Testis (tissue), 2 donors: ENCODE measurements at regions not wholly inside any gene's neighbourhood (a gene's known extent, or its start where the extent isn't known, plus 50 kb on each side); places are given as distances from the start of the nearest gene placed in this dataset.

Experiments
- DNase-seq: peaks from one replicate; pipeline ENCODE4 v3.0.0-alpha.2; 2019
- H3K27ac ChIP-seq, 2 donors: fragments of 200-600 bp; sonication (generic); one replicate each; pipeline ENCODE4 v1.5.1; 2019
- H3K27me3 ChIP-seq: fragments of 200-600 bp; sonication (generic); one replicate; pipeline ENCODE4 v1.5.1; 2019
- H3K36me3 ChIP-seq: fragments of 200-600 bp; sonication (generic); one replicate; pipeline ENCODE4 v1.5.1; 2017; ENCODE audit warnings: low read depth; ENCODE audit errors: missing control alignments
- H3K4me1 ChIP-seq: fragments of 200-600 bp; sonication (generic); one replicate; pipeline ENCODE4 v1.5.1; 2019
- H3K4me3 ChIP-seq, 2 donors: fragments of 200-600 bp; sonication (generic); one replicate each; pipeline ENCODE4 v1.5.1; 2017 to 2019
- H3K9me3 ChIP-seq: fragments of 200-600 bp; sonication (generic); one replicate; pipeline ENCODE4 v1.5.1; 2017
- POLR2A ChIP-seq: fragments of 450-650 bp; IDR thresholded peaks from one replicate; pipeline ENCODE4 v1.6.1; 2017; ENCODE audit warnings: antibody characterized with exemption, mild to moderate bottlenecking, moderate library complexity
- WGBS, 2 donors: methylation state at CpG; one replicate each; pipeline ENCODE4 v1.1.5; 2018; 5-methylcytosine and 5-hydroxymethylcytosine counted together
- intact Hi-C: fragments of 100-400 bp; cut with DNase I; formaldehyde crosslinking; loops from one replicate; pipeline ENCODE4 v1.15.1; 2023; ENCODE audit warnings: low total_unique reads
- TF ChIP-seq, protein P1 (sequence below), 3 experiments: fragments of 450-650 bp in 2 of 3; fragments of 200-600 bp in 1 of 3; sonication (generic) in 1 of 3; IDR thresholded peaks; one replicate each; pipeline ENCODE4 v1.5.1; 2016 to 2019; ENCODE audit warnings: antibody characterized with exemption in 3 of 3, mild to moderate bottlenecking in 2 of 3, moderate library complexity in 1 of 3

GRCh38 chr12:4969405-4969804 lies 59.7 kb downstream of the KCNA1 start:
- Histone ChIP-seq H3K27me3 (no peaks in the 10 kb centered on the region), H3K27ac (no peak overlapping the region), H3K36me3 (no peaks in the 10 kb centered on the region), H3K9me3 (no peaks in the 10 kb centered on the region), H3K4me3 (no peak overlapping the region), H3K4me1 (no peaks in the 10 kb centered on the region)
- TF ChIP-seq, protein P1, sequence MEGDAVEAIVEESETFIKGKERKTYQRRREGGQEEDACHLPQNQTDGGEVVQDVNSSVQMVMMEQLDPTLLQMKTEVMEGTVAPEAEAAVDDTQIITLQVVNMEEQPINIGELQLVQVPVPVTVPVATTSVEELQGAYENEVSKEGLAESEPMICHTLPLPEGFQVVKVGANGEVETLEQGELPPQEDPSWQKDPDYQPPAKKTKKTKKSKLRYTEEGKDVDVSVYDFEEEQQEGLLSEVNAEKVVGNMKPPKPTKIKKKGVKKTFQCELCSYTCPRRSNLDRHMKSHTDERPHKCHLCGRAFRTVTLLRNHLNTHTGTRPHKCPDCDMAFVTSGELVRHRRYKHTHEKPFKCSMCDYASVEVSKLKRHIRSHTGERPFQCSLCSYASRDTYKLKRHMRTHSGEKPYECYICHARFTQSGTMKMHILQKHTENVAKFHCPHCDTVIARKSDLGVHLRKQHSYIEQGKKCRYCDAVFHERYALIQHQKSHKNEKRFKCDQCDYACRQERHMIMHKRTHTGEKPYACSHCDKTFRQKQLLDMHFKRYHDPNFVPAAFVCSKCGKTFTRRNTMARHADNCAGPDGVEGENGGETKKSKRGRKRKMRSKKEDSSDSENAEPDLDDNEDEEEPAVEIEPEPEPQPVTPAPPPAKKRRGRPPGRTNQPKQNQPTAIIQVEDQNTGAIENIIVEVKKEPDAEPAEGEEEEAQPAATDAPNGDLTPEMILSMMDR (IDR thresholded peaks at IDR 0.05): no peak
- TF ChIP-seq POLR2A: no peak
- no peak for DNase-seq
- intact Hi-C loops: no loop called here
- 89 to 90% methylated on average over 3 of the region's 3 CpGs for WGBS, 2 donors

GRCh38 chr12:4974217-4974616 lies 64.5 kb downstream of the KCNA1 start:
- Histone ChIP-seq H3K4me3 (no peak overlapping the region), H3K9me3 (no peaks in the 10 kb centered on the region), H3K36me3 (no peaks in the 10 kb centered on the region), H3K4me1 (no peaks in the 10 kb centered on the region), H3K27ac (no peak overlapping the region), H3K27me3 (no peaks in the 10 kb centered on the region)
- no peak for DNase-seq
- intact Hi-C loops: no loop called here
- 61 to 84% methylated on average over 3 of the region's 3 CpGs for WGBS, 2 donors
- TF ChIP-seq POLR2A: no peak
- TF ChIP-seq, protein P1 (IDR thresholded peaks at IDR 0.05): no peak

DNA sequence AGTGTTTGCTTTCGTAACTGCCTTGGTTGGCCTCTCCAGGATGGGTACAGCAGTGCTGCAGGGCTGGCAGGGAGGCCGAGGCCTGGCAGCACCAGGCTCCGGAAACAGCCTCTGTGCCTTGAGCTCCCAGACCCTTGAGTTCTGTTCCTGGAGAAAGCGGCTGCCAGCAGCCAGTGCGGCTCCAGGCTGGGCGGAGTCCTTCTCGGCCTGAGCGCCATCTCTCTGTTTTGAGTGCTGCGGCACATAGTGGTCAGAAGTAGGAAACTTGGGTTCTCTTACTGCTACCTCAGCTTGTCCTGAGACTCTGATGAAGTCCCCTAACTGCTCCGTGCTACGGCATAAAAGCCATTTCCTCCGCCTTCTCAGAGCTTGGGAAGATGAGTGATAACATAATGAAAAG lies 65.9 kb downstream of the KCNA1 start:
- Histone ChIP-seq H3K36me3 (no peaks in the 10 kb centered on the region), H3K27me3 (no peaks in the 10 kb centered on the region), H3K27ac (no peak overlapping the region), H3K9me3 (no peaks in the 10 kb centered on the region), H3K4me3 (no peak overlapping the region), H3K4me1 (no peaks in the 10 kb centered on the region)
- TF ChIP-seq, protein P1 (IDR thresholded peaks at IDR 0.05): no peak
- no peak for TF ChIP-seq POLR2A
- intact Hi-C loops: no loop called here
- WGBS, 2 donors: 53 to 55% methylated on average over 6 to 12 of the region's 12 CpGs
- DNase-seq: peak; percentile 18

- H3K4me1 ChIP-seq: no peaks in the 10 kb centered on the region
- no peaks in the 10 kb centered on the region for H3K27me3 ChIP-seq
- H3K27ac ChIP-seq: no peak overlapping the region
- H3K36me3 ChIP-seq: no peaks in the 10 kb centered on the region
- WGBS, 2 donors: 80 to 82% methylated on average over 10 of the region's 10 CpGs
- intact Hi-C loops: no loop called here
- no peak overlapping the region for H3K4me3 ChIP-seq
- DNase-seq: no peak
- no peak for TF ChIP-seq POLR2A
- TF ChIP-seq, protein P1 (IDR thresholded peaks at IDR 0.05): no peak
- H3K9me3 ChIP-seq: no peaks in the 10 kb centered on the region
Observed at GRCh38 chr12:4977102-4977501, 66.6 kb upstream of the KCNA5 start.

- Histone ChIP-seq H3K9me3 (no peaks in the 10 kb centered on the region), H3K27me3 (no peaks in the 10 kb centered on the region), H3K4me3 (no peak overlapping the region), H3K36me3 (no peaks in the 10 kb centered on the region), H3K27ac (no peak overlapping the region), H3K4me1 (no peaks in the 10 kb centered on the region)
- 59 to 67% methylated on average over 6 of the region's 6 CpGs for WGBS, 2 donors
- no peak for DNase-seq
- TF ChIP-seq, protein P1 (IDR thresholded peaks at IDR 0.05): no peak
- TF ChIP-seq POLR2A: no peak
- intact Hi-C loops: no loop called here
Observed at GRCh38 chr12:4978737-4979136, 64.9 kb upstream of the KCNA5 start.
